DND-41 (cell line): ENCODE measurements at regions not wholly inside any gene's neighbourhood (a gene's known extent, or its start where the extent isn't known, plus 50 kb on each side); places are given as distances from the start of the nearest gene placed in this dataset.
"Not testable (repeated sequence)": the region's sequence is repeated elsewhere in the genome, so short reads cannot be mapped to it uniquely, and the experiment has no call there.

ENCODE experiments used
- CTCF ChIP-seq: IDR thresholded peaks from 2 replicates; pipeline ENCODE4 v1.5.1; 2012; ENCODE audit warnings: borderline replicate concordance, low read length, moderate library complexity, mild to moderate bottlenecking; ENCODE audit not compliant: poor library complexity, severe bottlenecking; ENCODE audit errors: extremely low read depth
- EZH2 ChIP-seq: IDR thresholded peaks from 3 replicates; pipeline ENCODE4 v1.6.1; 2012; ENCODE audit warnings: borderline replicate concordance, low read depth, mild to moderate bottlenecking, moderate library complexity, low read length, inconsistent platforms; ENCODE audit not compliant: severe bottlenecking

DNA sequence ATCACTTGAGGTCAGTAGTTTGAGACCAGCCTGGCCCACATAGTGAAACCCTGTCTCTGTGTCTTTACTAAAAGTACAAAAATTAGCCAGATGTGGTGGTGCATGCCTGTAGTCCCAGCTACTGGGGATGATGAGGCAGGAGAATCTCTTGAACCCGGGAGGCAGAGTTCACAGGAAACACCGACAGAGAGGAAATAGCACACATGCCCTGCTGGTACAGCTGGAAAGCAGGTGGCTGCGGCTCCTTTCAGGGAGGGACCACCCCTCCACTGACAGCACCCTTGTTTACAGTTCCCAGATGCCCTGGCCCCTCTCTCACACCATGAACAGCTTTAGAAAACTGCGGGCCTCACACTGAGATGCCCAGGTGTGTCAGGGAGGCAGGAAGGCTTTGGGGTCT is 83.2 kb downstream of the NAPG start:
- TF ChIP-seq CTCF, EZH2: not testable (repeated sequence)
